Esophagus (tissue), 2 donors: ENCODE measurements at regions not wholly inside any gene's neighbourhood (a gene's known extent, or its start where the extent isn't known, plus 50 kb on each side); places are given as distances from the start of the nearest gene placed in this dataset.

Experiments
- H3K27ac ChIP-seq, 2 donors: one replicate each; pipeline ENCODE4 v1.5.1; 2013; ENCODE audit warnings: low read depth in 2 of 2, mild to moderate bottlenecking in 2 of 2, inconsistent platforms in 1 of 2, low read length in 1 of 2, moderate library complexity in 1 of 2
- H3K27me3 ChIP-seq, 2 donors: one replicate each; pipeline ENCODE4 v1.6.1; 2013; ENCODE audit warnings: low read length in 2 of 2, control low read depth in 1 of 2, mild to moderate bottlenecking in 1 of 2; ENCODE audit not compliant: insufficient read depth in 2 of 2, control insufficient read depth in 1 of 2
- H3K36me3 ChIP-seq, 2 donors: one replicate each; pipeline ENCODE4 v1.6.1; 2013; ENCODE audit warnings: low read length in 1 of 2; ENCODE audit not compliant: control insufficient read depth in 2 of 2, insufficient read depth in 2 of 2
- H3K4me1 ChIP-seq, 2 donors: one replicate each; pipeline ENCODE4 v1.6.1; 2013; ENCODE audit warnings: low read length in 1 of 2; ENCODE audit not compliant: control insufficient read depth in 2 of 2, insufficient read depth in 2 of 2
- H3K4me3 ChIP-seq, 2 donors: one replicate each; pipeline ENCODE4 v1.5.1; 2013; ENCODE audit warnings: low read length in 2 of 2, mild to moderate bottlenecking in 2 of 2, low read depth in 1 of 2, moderate library complexity in 1 of 2
- H3K9me3 ChIP-seq, 2 donors: one replicate each; pipeline ENCODE4 v1.6.1; 2013; ENCODE audit warnings: mild to moderate bottlenecking in 2 of 2, low read depth in 1 of 2, low read length in 1 of 2, moderate library complexity in 1 of 2; ENCODE audit not compliant: control insufficient read depth in 2 of 2, insufficient read depth in 1 of 2
- WGBS, 2 donors: extraction: QIAGEN DNeasy Blood & Tissue Kit; methylation state at CpG; one replicate each; pipeline ENCODE4 v1.1.7; 2013; 5-methylcytosine and 5-hydroxymethylcytosine counted together
- donor health status: healthy with polysubstance abuse.
- donor health status: Bipolar disorder and iron deficiency.

GRCh38 chr7:94236960-94237359 lies 157.7 kb upstream of the COL1A2 start:
- no peaks in the 10 kb centered on the region for H3K9me3 ChIP-seq
- no peaks in the 10 kb centered on the region for H3K4me1 ChIP-seq
- no peak overlapping the region for H3K27ac ChIP-seq
- no peaks in the 10 kb centered on the region for H3K27me3 ChIP-seq
- WGBS, 2 donors = 74 to 78% methylated on average over 2 of the region's 2 CpGs
- H3K4me3 ChIP-seq = no peak overlapping the region
- H3K36me3 ChIP-seq = no peaks in the 10 kb centered on the region

GRCh38 chr7:94237417-94237816 lies 157.3 kb upstream of the COL1A2 start:
- H3K27ac ChIP-seq = no peak overlapping the region
- H3K4me1 ChIP-seq = no peaks in the 10 kb centered on the region
- no peak overlapping the region for H3K4me3 ChIP-seq
- H3K36me3 ChIP-seq = no peaks in the 10 kb centered on the region
- no peaks in the 10 kb centered on the region for H3K27me3 ChIP-seq
- no peaks in the 10 kb centered on the region for H3K9me3 ChIP-seq
- WGBS, 2 donors = 41 to 52% methylated on average over 3 of the region's 3 CpGs

- 46 to 65% methylated on average over 4 of the region's 4 CpGs for WGBS, 2 donors
- H3K4me1 ChIP-seq = no peaks in the 10 kb centered on the region
- no peaks in the 10 kb centered on the region for H3K36me3 ChIP-seq
- H3K27me3 ChIP-seq = no peaks in the 10 kb centered on the region
- no peak overlapping the region for H3K4me3 ChIP-seq
- no peak overlapping the region for H3K27ac ChIP-seq
- no peaks in the 10 kb centered on the region for H3K9me3 ChIP-seq
Measured at GRCh38 chr7:94239661-94240234, 154.9 kb upstream of the COL1A2 start.

GRCh38 chr7:94240902-94241301 lies 153.8 kb upstream of the COL1A2 start:
- Histone ChIP-seq H3K36me3 (no peaks in the 10 kb centered on the region), H3K27me3 (no peaks in the 10 kb centered on the region), H3K9me3 (no peaks in the 10 kb centered on the region), H3K4me1 (no peaks in the 10 kb centered on the region), H3K4me3 (no peak overlapping the region), H3K27ac (no peak overlapping the region)
- 74 to 78% methylated on average over 6 of the region's 6 CpGs for WGBS, 2 donors

DNA sequence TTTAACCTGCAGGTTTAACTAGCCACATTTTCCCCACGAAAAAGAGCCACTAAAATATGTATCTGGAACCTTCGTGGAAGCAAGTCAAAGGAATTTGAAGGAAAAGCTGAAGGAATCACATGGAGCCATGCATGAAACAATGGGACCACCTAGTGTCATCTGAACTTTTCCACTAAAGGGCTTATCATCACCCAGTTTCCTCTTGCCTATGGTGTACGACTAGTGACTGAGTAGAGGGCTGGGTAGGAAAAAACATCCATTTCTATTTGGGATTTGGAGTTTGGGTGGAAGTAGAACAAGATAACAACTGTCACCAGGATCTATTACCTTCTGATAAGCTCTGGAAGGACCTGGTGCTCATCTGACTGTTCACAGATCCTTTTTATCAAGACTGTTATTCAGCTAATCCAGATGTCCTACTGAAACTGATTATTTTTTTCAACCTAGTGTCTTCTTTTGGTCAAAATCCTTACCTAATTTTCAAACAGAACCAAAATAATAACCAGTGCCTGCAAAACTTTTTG lies 153.2 kb upstream of the COL1A2 start:
- H3K4me1 ChIP-seq = no peaks in the 10 kb centered on the region
- H3K36me3 ChIP-seq = no peaks in the 10 kb centered on the region
- no peak overlapping the region for H3K27ac ChIP-seq
- H3K27me3 ChIP-seq = no peaks in the 10 kb centered on the region
- 54 to 74% methylated on average over 3 of the region's 3 CpGs for WGBS, 2 donors
- H3K4me3 ChIP-seq = no peak overlapping the region
- H3K9me3 ChIP-seq = no peaks in the 10 kb centered on the region

DNA sequence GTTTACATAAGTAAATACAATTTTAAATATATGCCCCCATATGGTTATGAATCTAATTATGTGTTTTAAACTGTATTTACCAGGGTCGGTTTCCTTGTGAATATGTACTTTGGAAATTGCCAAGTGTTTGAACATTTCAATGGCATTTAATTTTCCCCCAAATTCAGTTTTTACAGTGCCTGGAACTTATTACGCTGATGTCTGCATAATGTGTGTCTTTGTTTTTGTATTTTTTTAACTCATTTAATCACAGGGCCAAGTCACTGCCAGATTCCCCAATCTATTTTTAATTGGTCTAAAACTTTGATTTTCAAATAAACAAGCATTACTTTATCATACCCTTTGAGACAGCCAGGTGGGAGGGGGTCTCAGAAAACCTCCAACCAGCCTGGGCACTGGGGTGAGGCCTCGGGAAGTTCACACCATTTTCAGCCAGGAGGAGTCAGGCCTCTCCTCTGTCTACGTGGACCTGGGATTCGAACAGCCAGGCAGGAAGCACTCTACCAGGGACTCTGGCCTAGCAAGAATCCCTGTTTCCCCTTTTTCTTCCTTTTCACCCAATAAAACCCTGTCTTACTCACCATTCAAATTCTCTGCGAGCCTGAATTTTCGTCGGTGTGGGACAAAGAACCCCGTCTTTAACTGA lies 151.5 kb upstream of the COL1A2 start:
- Histone ChIP-seq H3K36me3 (no peaks in the 10 kb centered on the region), H3K9me3 (no peaks in the 10 kb centered on the region), H3K4me1 (no peaks in the 10 kb centered on the region), H3K27ac (no peak overlapping the region), H3K4me3 (no peak overlapping the region), H3K27me3 (no peaks in the 10 kb centered on the region)
- 83 to 85% methylated on average over 9 of the region's 9 CpGs for WGBS, 2 donors

- no peaks in the 10 kb centered on the region for H3K9me3 ChIP-seq
- H3K4me3 ChIP-seq = no peak overlapping the region
- no peaks in the 10 kb centered on the region for H3K27me3 ChIP-seq
- no peak overlapping the region for H3K27ac ChIP-seq
- H3K36me3 ChIP-seq = no peaks in the 10 kb centered on the region
- H3K4me1 ChIP-seq = no peaks in the 10 kb centered on the region
Measured at GRCh38 chr7:94244760-94245159, 149.9 kb upstream of the COL1A2 start.

GRCh38 chr7:94245500-94245899 lies 149.2 kb upstream of the COL1A2 start:
- no peak overlapping the region for H3K27ac ChIP-seq
- H3K4me1 ChIP-seq = no peaks in the 10 kb centered on the region
- H3K36me3 ChIP-seq = no peaks in the 10 kb centered on the region
- H3K4me3 ChIP-seq = no peak overlapping the region
- no peaks in the 10 kb centered on the region for H3K27me3 ChIP-seq
- no peaks in the 10 kb centered on the region for H3K9me3 ChIP-seq
- 85 to 94% methylated on average over 4 of the region's 4 CpGs for WGBS, 2 donors

DNA sequence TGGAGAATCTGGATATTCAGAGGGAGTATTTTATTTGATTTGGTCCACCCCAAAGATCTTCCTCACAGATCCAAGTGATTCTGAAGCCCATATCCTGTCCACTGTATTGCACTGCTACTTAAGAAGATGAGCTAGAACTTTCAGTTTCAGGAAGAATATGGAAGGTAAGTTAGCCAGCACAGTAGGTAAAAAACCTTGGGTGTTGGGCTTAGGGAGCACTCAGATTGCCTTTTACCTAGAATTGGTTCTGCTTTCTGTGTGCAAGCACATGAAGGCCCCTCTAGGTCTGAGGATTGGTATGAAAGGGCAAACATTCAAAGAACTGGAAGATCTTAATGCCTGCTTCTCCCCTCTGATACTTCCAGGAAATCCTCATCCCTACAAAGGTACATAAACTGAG lies 146.7 kb upstream of the COL1A2 start:
- H3K9me3 ChIP-seq = no peaks in the 10 kb centered on the region
- no peaks in the 10 kb centered on the region for H3K4me1 ChIP-seq
- no peaks in the 10 kb centered on the region for H3K36me3 ChIP-seq
- H3K27me3 ChIP-seq = no peaks in the 10 kb centered on the region
- no peak overlapping the region for H3K4me3 ChIP-seq
- H3K27ac ChIP-seq = no peak overlapping the region

DNA sequence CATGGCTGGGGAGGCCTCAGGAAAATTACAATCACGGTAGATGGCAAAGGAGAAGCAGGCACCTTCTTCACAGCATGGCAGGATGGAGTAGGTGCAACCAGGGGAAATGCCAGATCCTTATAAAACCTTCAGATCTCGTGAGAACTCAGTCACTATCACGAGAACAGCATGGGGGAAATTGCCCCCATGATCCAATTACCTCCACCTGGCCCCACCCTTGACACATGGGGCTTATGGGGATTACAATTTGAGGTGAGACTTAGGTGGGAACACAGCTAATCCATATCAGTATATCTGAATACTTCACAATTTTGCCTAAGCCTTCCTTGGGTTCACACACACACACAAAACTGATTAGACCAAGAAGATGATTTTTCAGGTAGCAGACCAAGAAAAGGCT lies 145.1 kb upstream of the COL1A2 start:
- no peak overlapping the region for H3K27ac ChIP-seq
- H3K4me1 ChIP-seq = no peaks in the 10 kb centered on the region
- no peaks in the 10 kb centered on the region for H3K27me3 ChIP-seq
- no peak overlapping the region for H3K4me3 ChIP-seq
- no peaks in the 10 kb centered on the region for H3K9me3 ChIP-seq
- 55 to 67% methylated on average over 3 of the region's 3 CpGs for WGBS, 2 donors
- H3K36me3 ChIP-seq = no peaks in the 10 kb centered on the region
